IMR-90 (cell line): ENCODE measurements at regions not wholly inside any gene's neighbourhood (a gene's known extent, or its start where the extent isn't known, plus 50 kb on each side); places are given as distances from the start of the nearest gene placed in this dataset.

Source experiments
- ATAC-seq: fragments of 200-7000 bp; cut with Tn5 transposase; 2 replicates; pipeline ENCODE4 v1.9.1; 2020; ENCODE audit warnings: low read depth, mild to moderate bottlenecking, moderate library complexity
- BruUV-seq: library from RNA; stranded (reverse); fragments of 400-500 nt; replicated peaks from 2 replicates; lab custom pipeline; 2021; lab: Mats Ljungman, UMichigan
- CTCF ChIA-PET: fragments of 300-600 bp; formaldehyde crosslinking; extraction: SDS; loops from one replicate; lab custom pipeline; 2021; ENCODE audit warnings: antibody characterized with exemption; lab: Yijun Ruan, JAX
- POLR2A ChIA-PET: fragments of 300-600 bp; sonication (Branson Sonifier 250); formaldehyde crosslinking; loops from one replicate; lab custom pipeline; 2022; ENCODE audit warnings: antibody characterized with exemption; ENCODE audit not compliant: unreplicated experiment; lab: Charles Lee
- DNase-seq: peaks from one replicate; pipeline ENCODE4 v3.0.0; 2013
- H2AFZ ChIP-seq: replicated peaks from 2 replicates; pipeline ENCODE3; 2013; ENCODE audit warnings: low read length, mild to moderate bottlenecking; ENCODE audit not compliant: poor library complexity
- H2AK5ac ChIP-seq: 2 replicates; pipeline ENCODE4 v1.6.1; 2013; ENCODE audit warnings: low read depth, low read length, inconsistent platforms
- H2AK9ac ChIP-seq: replicated peaks from 2 replicates; pipeline ENCODE3; 2013; ENCODE audit warnings: mild to moderate bottlenecking, low read depth, low read length, moderate library complexity; ENCODE audit not compliant: poor library complexity
- H2BK120ac ChIP-seq: 2 replicates; pipeline ENCODE4 v1.6.1; 2013; ENCODE audit warnings: low read depth, low read length, inconsistent platforms
- H2BK15ac ChIP-seq: 3 replicates; pipeline ENCODE4 v1.6.1; 2013; ENCODE audit warnings: low read depth, low read length, inconsistent platforms
- H2BK20ac ChIP-seq: 2 replicates; pipeline ENCODE4 v1.6.1; 2013; ENCODE audit warnings: low read depth, mild to moderate bottlenecking, inconsistent platforms, low read length, moderate library complexity
- H2BK5ac ChIP-seq: 2 replicates; pipeline ENCODE4 v1.6.1; 2013; ENCODE audit warnings: mild to moderate bottlenecking, low read depth, low read length, inconsistent platforms; ENCODE audit not compliant: poor library complexity, severe bottlenecking
- H3K14ac ChIP-seq: replicated peaks from 2 replicates; pipeline ENCODE4 v1.6.1; 2013; ENCODE audit warnings: low read depth, low read length, inconsistent platforms
- H3K18ac ChIP-seq: 2 replicates; pipeline ENCODE4 v1.6.1; 2013; ENCODE audit warnings: low read depth, low read length, control low read depth
- H3K23ac ChIP-seq: 2 replicates; pipeline ENCODE4 v1.6.1; 2013; ENCODE audit warnings: low read depth, low read length, inconsistent platforms
- H3K27ac ChIP-seq: 2 replicates; pipeline ENCODE4 v1.5.1; 2013; ENCODE audit warnings: mild to moderate bottlenecking, control low read depth, low read length; ENCODE audit not compliant: insufficient read depth
- H3K27me3 ChIP-seq: 2 replicates; pipeline ENCODE4 v1.6.1; 2013; ENCODE audit warnings: low read length; ENCODE audit not compliant: control insufficient read depth, insufficient read depth
- H3K36me3 ChIP-seq: 2 replicates; pipeline ENCODE4 v1.6.1; 2013; ENCODE audit warnings: low read length, mixed read lengths; ENCODE audit not compliant: control insufficient read depth, insufficient read depth
- H3K4ac ChIP-seq: 2 replicates; pipeline ENCODE4 v1.6.1; 2013; ENCODE audit warnings: low read depth, low read length, inconsistent platforms
- H3K4me1 ChIP-seq: 2 replicates; pipeline ENCODE4 v1.6.1; 2013; ENCODE audit warnings: low read length, mixed read lengths; ENCODE audit not compliant: control insufficient read depth, insufficient read depth
- H3K4me2 ChIP-seq: 2 replicates; pipeline ENCODE4 v1.6.1; 2013; ENCODE audit warnings: low read depth, mild to moderate bottlenecking, control low read depth, low read length, moderate library complexity
- H3K4me3 ChIP-seq: 2 replicates; pipeline ENCODE4 v1.5.1; 2013; ENCODE audit warnings: low read depth, mild to moderate bottlenecking, control low read depth, low read length, moderate library complexity; ENCODE audit not compliant: insufficient read depth
- H3K56ac ChIP-seq: 2 replicates; pipeline ENCODE4 v1.6.1; 2013; ENCODE audit warnings: low read length, inconsistent platforms; ENCODE audit not compliant: insufficient read depth; ENCODE audit errors: extremely low read depth
- H3K79me1 ChIP-seq, 2 experiments: 2 replicates each; pipeline ENCODE4 v1.6.1; 2013; ENCODE audit warnings: low read length in 2 of 2, inconsistent platforms in 1 of 2, low read depth in 1 of 2
- H3K9ac ChIP-seq: 2 replicates; pipeline ENCODE4 v1.6.1; 2013; ENCODE audit warnings: low read depth, low read length, control low read depth
- H3K9me1 ChIP-seq: 2 replicates; pipeline ENCODE4 v1.6.1; 2013; ENCODE audit warnings: low read length, inconsistent platforms; ENCODE audit not compliant: insufficient read depth
- H3K9me3 ChIP-seq: 2 replicates; pipeline ENCODE4 v1.6.1; 2013; ENCODE audit warnings: low read length; ENCODE audit not compliant: control insufficient read depth, insufficient read depth
- H4K20me1 ChIP-seq: 2 replicates; pipeline ENCODE4 v1.6.1; 2013; ENCODE audit warnings: low read length, inconsistent platforms; ENCODE audit not compliant: insufficient read depth
- H4K5ac ChIP-seq: 2 replicates; pipeline ENCODE4 v1.6.1; 2013; ENCODE audit warnings: mild to moderate bottlenecking, low read depth, low read length, control low read depth
- H4K8ac ChIP-seq, 2 experiments: 2 replicates each; pipeline ENCODE4 v1.6.1; 2013; ENCODE audit warnings: low read depth in 2 of 2, low read length in 2 of 2, control low read depth in 1 of 2, inconsistent platforms in 1 of 2
- H4K91ac ChIP-seq: 2 replicates; pipeline ENCODE4 v1.6.1; 2013; ENCODE audit warnings: low read depth, low read length, inconsistent platforms; ENCODE audit not compliant: insufficient read depth
- BHLHE40 ChIP-seq: fragments of 150-350 bp; IDR thresholded peaks from 2 replicates; pipeline ENCODE4 v1.6.1; 2016; ENCODE audit warnings: mild to moderate bottlenecking, low read depth, low read length
- CEBPB ChIP-seq: IDR thresholded peaks from 2 replicates; pipeline ENCODE4 v1.6.1; 2012; ENCODE audit warnings: low read depth, low read length, improper control_type of control experiment
- CHD1 ChIP-seq: IDR thresholded peaks from 2 replicates; pipeline ENCODE4 v1.6.1; 2012; ENCODE audit warnings: low read depth, low read length, improper control_type of control experiment
- CTCF ChIP-seq: conservative IDR thresholded peaks from 2 replicates; pipeline ENCODE4 v1.5.1; 2012; ENCODE audit warnings: mild to moderate bottlenecking, low read depth, low read length, improper control_type of control experiment
- ELK1 ChIP-seq: fragments of 150-350 bp; IDR thresholded peaks from 2 replicates; pipeline ENCODE4 v1.6.1; 2016; ENCODE audit warnings: low read depth, mild to moderate bottlenecking, low read length, moderate library complexity, borderline replicate concordance
- FOS ChIP-seq: fragments of 150-350 bp; IDR thresholded peaks from 2 replicates; pipeline ENCODE4 v1.6.1; 2016; ENCODE audit warnings: low read depth, low read length
- MAFK ChIP-seq: IDR thresholded peaks from 2 replicates; pipeline ENCODE4 v1.6.1; 2012; ENCODE audit warnings: low read depth, low read length, improper control_type of control experiment
- MXI1 ChIP-seq: IDR thresholded peaks from 2 replicates; pipeline ENCODE4 v1.6.1; 2012; ENCODE audit warnings: low read depth, mild to moderate bottlenecking, low read length, moderate library complexity, borderline replicate concordance
- NFE2L2 ChIP-seq: fragments of 150-350 bp; IDR thresholded peaks from 2 replicates; pipeline ENCODE4 v1.6.1; 2016; ENCODE audit warnings: low read depth, mild to moderate bottlenecking, low read length
- POLR2A ChIP-seq: IDR thresholded peaks from 2 replicates; pipeline ENCODE4 v1.6.1; 2012; ENCODE audit warnings: mild to moderate bottlenecking, low read depth, low read length
- RAD21 ChIP-seq: IDR thresholded peaks from 2 replicates; pipeline ENCODE4 v1.6.1; 2012; ENCODE audit warnings: low read length, improper control_type of control experiment
- RCOR1 ChIP-seq: IDR thresholded peaks from 2 replicates; pipeline ENCODE4 v1.6.1; 2012; ENCODE audit warnings: mild to moderate bottlenecking, low read length, improper control_type of control experiment; ENCODE audit not compliant: insufficient replicate concordance
- RFX5 ChIP-seq: IDR thresholded peaks from 2 replicates; pipeline ENCODE4 v1.8.0; 2012; ENCODE audit warnings: low read depth, mild to moderate bottlenecking, low read length, moderate library complexity
- SMC3 ChIP-seq: fragments of 150-350 bp; IDR thresholded peaks from 2 replicates; pipeline ENCODE4 v1.6.1; 2016; ENCODE audit warnings: low read depth, mild to moderate bottlenecking, antibody characterized with exemption, low read length, moderate library complexity
- USF2 ChIP-seq: fragments of 150-350 bp; IDR thresholded peaks from 2 replicates; pipeline ENCODE4 v1.6.1; 2017; ENCODE audit warnings: mild to moderate bottlenecking, antibody characterized with exemption, low read length, low read depth
- WGBS, 2 experiments: methylation state at CpG; one replicate each; pipeline versions ENCODE4 v1.1.5 to v1.1.7; 2013; ENCODE audit warnings: missing lambda C conversion rate in 2 of 2; ENCODE audit not compliant: insufficient read length in 1 of 2; ENCODE audit errors: extremely low coverage in 2 of 2; 5-methylcytosine and 5-hydroxymethylcytosine counted together
- dilution Hi-C: fragments of 300-500 bp; cut with HindIII; formaldehyde crosslinking; loops from one replicate; pipeline ENCODE4 v1.14.3; 2018; ENCODE audit warnings: low sequenced_read_pairs; ENCODE audit not compliant: unreplicated experiment
- in situ Hi-C: fragments of 300-500 bp; cut with MboI; formaldehyde crosslinking; loops from 3 replicates; pipeline ENCODE4 v1.14.3; 2019; ENCODE audit warnings: low sequenced_read_pairs, inconsistent platforms, mixed read lengths
- intact Hi-C: fragments of 100-400 bp; cut with micrococcal nuclease; formaldehyde crosslinking; loops from 2 replicates; pipeline ENCODE4 v1.10.0; 2022

- DNase-seq (no peak), ATAC-seq (no peak)
- H2BK5ac ChIP-seq, result no peak overlapping the region
- H3K79me1 ChIP-seq, result no peaks in the 10 kb centered on the region
- POLR2A ChIA-PET, result no interaction called here
- no peak overlapping the region for H3K18ac ChIP-seq
- CTCF ChIA-PET, result no interaction called here
- no TSS peak for BruUV-seq
- WGBS, 2 experiments, result 80% methylated on average over 1 of the region's 12 CpGs; no CpG with 5 or more reads in 1 of the 2 experiments
- no peak overlapping the region for H2BK15ac ChIP-seq
- H3K14ac ChIP-seq, result no peak overlapping the region
- H3K23ac ChIP-seq, result no peak overlapping the region
- no peaks in the 10 kb centered on the region for H4K20me1 ChIP-seq
- no peaks in the 10 kb centered on the region for H3K27me3 ChIP-seq
- no peaks in the 10 kb centered on the region for H3K36me3 ChIP-seq
- H3K9ac ChIP-seq, result no peak overlapping the region
- H3K4me1 ChIP-seq, result no peaks in the 10 kb centered on the region
- no peaks in the 10 kb centered on the region for H3K9me1 ChIP-seq
- no peak overlapping the region for H2AK9ac ChIP-seq
- H3K4ac ChIP-seq, result no peak overlapping the region
- H3K27ac ChIP-seq, result no peak overlapping the region
- no peak overlapping the region for H4K8ac ChIP-seq
- no peak overlapping the region for H4K91ac ChIP-seq
- H3K9me3 ChIP-seq, result no peaks in the 10 kb centered on the region
- H2BK20ac ChIP-seq, result no peak overlapping the region
- H3K4me3 ChIP-seq, result no peak overlapping the region
- H2AFZ ChIP-seq, result no peak overlapping the region
- TF ChIP-seq MAFK (no peak), CTCF (no peak), RFX5 (no peak), POLR2A (no peak), USF2 (no peak), BHLHE40 (no peak), NFE2L2 (no peak), ELK1 (no peak), CEBPB (no peak), MXI1 (no peak), RCOR1 (no peak), CHD1 (no peak), RAD21 (no peak), SMC3 (no peak), FOS (no peak)
- in situ Hi-C loops (no loop called here), dilution Hi-C loops (no loop called here), intact Hi-C loops (no loop called here)
- no peak overlapping the region for H2BK120ac ChIP-seq
- no peak overlapping the region for H3K56ac ChIP-seq
- H4K5ac ChIP-seq, result no peak overlapping the region
- H2AK5ac ChIP-seq, result no peak overlapping the region
- H3K4me2 ChIP-seq, result no peak overlapping the region
Observed at GRCh38 chr2:119049968-119050704, 108.1 kb downstream of the MARCO start.
